NCI-H526 treated with DMSO at 0.1 percent for 48 hours (cell line): ENCODE measurements at regions not wholly inside any gene's neighbourhood (a gene's known extent, or its start where the extent isn't known, plus 50 kb on each side); places are given as distances from the start of the nearest gene placed in this dataset.

ENCODE experiments used
- DNase-seq: peaks from one replicate; lab custom pipeline; 2025; lab: John Stamatoyannopoulos, UW

- no peak for DNase-seq
Measured at GRCh38 chr1:67991546-67991945, 58.9 kb downstream of the DIRAS3 start.

- no peak for DNase-seq
Measured at GRCh38 chr1:67988066-67988465, 62.4 kb downstream of the DIRAS3 start.

DNA sequence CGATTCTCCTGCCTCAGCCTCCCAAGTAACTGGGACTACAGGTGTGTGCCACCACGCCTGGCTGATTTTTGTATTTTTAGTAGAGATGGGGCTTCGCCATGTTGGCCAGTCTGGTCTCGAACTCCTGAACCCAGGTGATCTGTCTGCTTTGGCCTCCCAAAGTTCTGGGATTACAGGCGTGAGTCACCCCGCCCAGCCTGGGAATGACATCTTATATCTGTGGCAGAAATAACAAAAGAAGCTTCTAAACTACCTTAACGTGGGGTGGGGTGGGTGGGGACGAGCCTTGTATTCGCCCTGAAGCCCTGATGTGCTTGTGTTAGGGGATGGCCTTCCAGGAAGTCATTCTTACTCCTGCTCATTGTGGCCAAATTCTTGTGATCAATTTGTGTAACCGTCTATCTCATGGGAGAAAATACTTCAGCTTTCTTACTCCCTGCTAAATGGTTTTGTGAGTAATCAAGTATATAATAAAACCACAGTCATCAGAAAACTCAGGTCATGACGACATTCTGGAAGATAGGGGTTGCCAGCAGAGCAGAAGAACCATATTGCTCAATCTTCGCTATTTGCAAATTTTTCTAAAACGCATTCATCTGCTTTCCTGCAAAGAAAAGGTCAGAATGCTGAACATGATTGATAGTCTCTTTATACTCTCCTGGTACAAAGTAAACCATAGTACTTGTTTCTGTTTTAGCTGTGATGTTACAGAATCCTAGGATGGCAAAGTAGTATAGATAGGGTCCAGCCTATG, 63.2 kb downstream of the DIRAS3 start:
- DNase-seq: no peak

- DNase-seq: no peak
Measured at GRCh38 chr1:67983867-67984266, 66.6 kb downstream of the DIRAS3 start.

- DNase-seq: no peak
Measured at GRCh38 chr1:67980028-67980427, 70.4 kb downstream of the DIRAS3 start.

- no peak for DNase-seq
Measured at GRCh38 chr1:67979532-67979931, 70.9 kb downstream of the DIRAS3 start.

GRCh38 chr1:67978890-67979516, 71.4 kb downstream of the DIRAS3 start:
- no peak for DNase-seq

DNA sequence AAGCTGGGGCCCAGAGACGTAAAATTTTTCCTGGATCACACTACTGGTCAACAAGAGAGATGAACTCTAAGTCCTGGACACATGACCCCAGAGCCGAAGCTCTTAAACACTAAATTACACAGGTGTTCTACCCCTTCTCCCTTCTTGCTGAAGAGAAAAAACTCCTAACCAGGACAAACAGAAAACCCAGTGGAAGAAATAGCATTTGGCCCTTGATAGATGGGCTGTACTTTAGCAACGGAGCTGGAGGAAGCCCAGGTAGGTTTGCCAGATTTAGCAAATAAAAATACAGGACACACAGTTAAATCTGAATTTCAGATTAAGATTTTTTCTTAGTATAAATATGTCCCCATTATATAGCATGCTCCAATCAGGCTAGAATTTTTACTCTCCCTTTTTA, 72.7 kb downstream of the DIRAS3 start:
- DNase-seq: peak; percentile 11

DNA sequence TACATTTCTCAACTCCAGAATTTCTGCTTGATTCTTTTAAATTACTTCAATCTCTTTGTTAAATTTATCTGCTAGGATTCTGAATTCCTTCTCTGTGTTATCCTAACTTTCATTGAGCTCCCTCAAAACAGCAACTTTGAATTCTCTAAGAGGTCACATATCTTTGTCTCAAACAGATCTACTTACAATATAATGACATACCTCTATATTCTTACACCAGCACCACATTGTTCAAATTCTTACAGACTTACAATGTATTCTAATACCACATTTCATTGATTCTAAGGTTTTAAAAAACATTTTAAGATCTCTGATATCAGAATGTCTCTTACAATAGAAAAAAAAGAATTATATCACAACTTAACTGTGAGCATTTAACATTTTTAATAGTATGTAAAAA, 77.4 kb downstream of the DIRAS3 start:
- no peak for DNase-seq

- no peak for DNase-seq
Measured at GRCh38 chr1:67970088-67970487, 80.3 kb downstream of the DIRAS3 start.

- no peak for DNase-seq
Measured at GRCh38 chr1:67969446-67969845, 81.0 kb downstream of the DIRAS3 start.

DNA sequence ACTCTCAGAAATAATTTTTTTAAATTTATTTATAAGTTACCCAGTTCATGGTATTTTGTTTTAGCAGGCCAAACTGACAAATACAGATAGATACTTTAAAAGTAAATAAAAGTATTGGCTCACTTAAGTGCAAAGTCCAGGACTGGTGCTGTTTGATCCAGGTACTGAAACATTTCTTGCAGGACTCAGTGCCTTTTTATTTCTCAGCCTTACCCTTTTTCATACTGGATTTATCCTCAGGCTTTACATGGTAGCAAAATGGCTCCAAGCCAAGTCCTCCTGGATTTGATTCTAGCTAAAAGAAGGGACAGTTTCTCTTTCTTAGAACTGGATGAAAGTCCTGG, 83.8 kb downstream of the DIRAS3 start:
- no peak for DNase-seq

DNA sequence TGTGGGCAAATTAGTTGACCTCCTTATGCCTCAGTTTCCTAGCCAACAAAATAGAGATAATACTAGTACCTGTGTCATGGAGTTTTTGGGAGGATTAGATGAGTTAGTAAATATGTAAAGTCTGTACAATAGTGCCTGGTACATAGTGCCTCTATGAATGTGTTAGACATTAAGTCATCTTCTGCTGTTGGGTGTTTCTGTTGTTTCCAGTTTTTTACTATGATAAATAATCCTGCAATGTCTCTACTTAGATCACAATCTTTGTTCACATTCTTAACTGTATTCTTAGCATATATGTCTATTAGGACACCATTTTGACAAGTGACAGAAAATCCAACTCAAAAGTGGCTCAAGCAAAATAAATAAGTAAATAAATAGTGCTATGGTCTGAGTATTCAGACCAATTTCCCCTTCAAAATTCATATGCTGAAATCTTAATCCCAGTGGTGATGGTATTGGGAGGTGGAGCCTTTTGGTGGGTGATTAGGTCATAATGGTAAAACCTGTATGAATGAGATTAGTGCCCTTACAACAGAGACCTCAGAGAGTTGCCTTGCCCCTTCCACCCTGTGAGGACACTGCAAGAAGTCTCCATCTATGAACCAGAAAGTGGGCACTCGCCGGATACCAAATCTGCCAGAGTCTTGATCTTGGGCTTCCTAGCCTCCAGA, 84.3 kb downstream of the DIRAS3 start:
- DNase-seq: no peak

- DNase-seq: no peak
Measured at GRCh38 chr1:67963263-67963662, 87.2 kb downstream of the DIRAS3 start.

GRCh38 chr1:67960766-67961165, 89.7 kb downstream of the DIRAS3 start:
- DNase-seq: no peak

GRCh38 chr1:67958472-67958871, 92.0 kb downstream of the DIRAS3 start:
- DNase-seq: no peak

- DNase-seq: peak; percentile 25
Measured at GRCh38 chr1:67957066-67957465, 93.4 kb downstream of the DIRAS3 start.

DNA sequence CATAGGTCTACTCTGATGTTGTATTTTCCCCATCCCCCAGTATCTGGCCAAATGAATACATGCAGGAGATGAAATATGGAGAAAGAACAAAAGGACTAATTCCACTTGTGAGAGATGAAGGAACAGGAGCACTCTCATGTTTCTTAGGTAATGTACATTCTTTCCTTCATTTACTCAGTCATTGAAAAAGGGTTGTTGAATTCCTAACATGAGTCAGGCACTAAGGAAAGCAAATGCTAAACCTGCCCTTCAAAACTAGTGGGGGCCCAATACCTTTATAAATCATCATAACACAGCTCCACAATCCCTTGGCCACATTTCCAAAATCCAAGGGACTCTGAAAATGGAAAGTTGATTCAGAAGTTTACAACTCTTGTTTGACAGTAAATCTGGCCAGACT, 94.3 kb downstream of the DIRAS3 start:
- DNase-seq: no peak

GRCh38 chr1:67955591-67955990, 94.8 kb downstream of the DIRAS3 start:
- no peak for DNase-seq

- DNase-seq: no peak
Measured at GRCh38 chr1:67953301-67953700, 97.1 kb downstream of the DIRAS3 start.

- DNase-seq: no peak
Measured at GRCh38 chr1:67952071-67952470, 98.4 kb downstream of the DIRAS3 start.

DNA sequence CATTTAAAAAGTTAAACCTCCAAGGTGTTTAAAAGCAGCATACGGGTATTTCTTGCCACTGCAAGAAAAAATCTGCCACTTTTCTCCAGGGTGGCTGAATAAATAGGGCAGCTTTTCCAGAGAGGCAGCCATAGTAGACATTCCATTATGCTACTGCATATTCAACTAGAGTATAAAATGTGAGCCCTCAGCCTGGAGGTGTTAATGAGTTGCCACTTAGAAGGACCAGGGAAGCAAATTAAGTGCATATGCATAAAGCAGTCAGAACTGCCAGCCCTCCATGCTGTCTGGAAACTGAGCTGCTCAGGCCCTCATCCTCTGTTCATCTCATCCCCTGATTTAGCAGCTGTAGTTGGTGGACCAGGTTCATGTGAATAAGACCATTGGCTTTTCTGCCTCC, 99.4 kb downstream of the DIRAS3 start:
- no peak for DNase-seq
